H9 (cell line): ENCODE measurements at regions not wholly inside any gene's neighbourhood (a gene's known extent, or its start where the extent isn't known, plus 50 kb on each side); places are given as distances from the start of the nearest gene placed in this dataset.

Experiments used
- DNase-seq: peaks from one replicate; pipeline ENCODE4 v3.0.0-alpha.2; 2017
- H2AFZ ChIP-seq: one replicate; pipeline ENCODE4 v1.6.1; 2013; ENCODE audit warnings: mild to moderate bottlenecking, low read length, control low read depth, moderate library complexity
- H2AK5ac ChIP-seq: 2 replicates; pipeline ENCODE4 v1.6.1; 2013; ENCODE audit warnings: low read length, control low read depth, mixed read lengths; ENCODE audit not compliant: insufficient read length
- H2BK120ac ChIP-seq: one replicate; pipeline ENCODE4 v1.6.1; 2013; ENCODE audit warnings: low read depth, mild to moderate bottlenecking, low read length, control low read depth, inconsistent platforms; ENCODE audit not compliant: poor library complexity, severe bottlenecking
- H2BK12ac ChIP-seq: 2 replicates; pipeline ENCODE4 v1.6.1; 2013; ENCODE audit warnings: low read length, control low read depth, mixed read lengths, low read depth; ENCODE audit not compliant: insufficient read length
- H2BK15ac ChIP-seq: 2 replicates; pipeline ENCODE4 v1.6.1; 2013; ENCODE audit warnings: low read depth, low read length, control low read depth
- H2BK20ac ChIP-seq: one replicate; pipeline ENCODE4 v1.6.1; 2013; ENCODE audit warnings: low read depth, mild to moderate bottlenecking, low read length, control low read depth, inconsistent platforms; ENCODE audit not compliant: poor library complexity, severe bottlenecking
- H2BK5ac ChIP-seq: 2 replicates; pipeline ENCODE4 v1.6.1; 2013; ENCODE audit warnings: low read length, control low read depth, mixed read lengths; ENCODE audit not compliant: insufficient read length
- H3K14ac ChIP-seq: 2 replicates; pipeline ENCODE4 v1.6.1; 2013; ENCODE audit warnings: low read length, control low read depth; ENCODE audit not compliant: insufficient read depth
- H3K18ac ChIP-seq: 2 replicates; pipeline ENCODE4 v1.6.1; 2013; ENCODE audit warnings: low read depth, mild to moderate bottlenecking, mixed read lengths, low read length, control low read depth; ENCODE audit not compliant: insufficient read length
- H3K23ac ChIP-seq: 2 replicates; pipeline ENCODE4 v1.6.1; 2013; ENCODE audit warnings: low read length, control low read depth, mixed read lengths, low read depth; ENCODE audit not compliant: insufficient read length
- H3K23me2 ChIP-seq: 2 replicates; pipeline ENCODE4 v1.6.1; 2013; ENCODE audit warnings: low read depth, mild to moderate bottlenecking, mixed read lengths, low read length, control low read depth; ENCODE audit not compliant: insufficient read length, poor library complexity, severe bottlenecking
- H3K27ac ChIP-seq: 2 replicates; pipeline ENCODE4 v1.5.1; 2013; ENCODE audit warnings: low read length, control low read depth, mixed read lengths, low read depth; ENCODE audit not compliant: insufficient read length
- H3K27me3 ChIP-seq: 2 replicates; pipeline ENCODE4 v1.6.1; 2013; ENCODE audit warnings: low read length, control low read depth, inconsistent platforms; ENCODE audit not compliant: insufficient read depth
- H3K4ac ChIP-seq: 2 replicates; pipeline ENCODE4 v1.6.1; 2013; ENCODE audit warnings: low read depth, mild to moderate bottlenecking, control low read depth, inconsistent platforms, low read length, moderate library complexity
- H3K4me1 ChIP-seq: 2 replicates; pipeline ENCODE4 v1.6.1; 2013; ENCODE audit warnings: low read length, control low read depth, inconsistent platforms; ENCODE audit not compliant: insufficient read depth
- H3K4me2 ChIP-seq: 2 replicates; pipeline ENCODE4 v1.6.1; 2013; ENCODE audit warnings: low read length, control low read depth, mixed read lengths; ENCODE audit not compliant: insufficient read length, insufficient read depth
- H3K56ac ChIP-seq: 2 replicates; pipeline ENCODE4 v1.6.1; 2013; ENCODE audit warnings: low read depth, mild to moderate bottlenecking, mixed read lengths, low read length, control low read depth; ENCODE audit not compliant: insufficient read length
- H3K79me1 ChIP-seq: 2 replicates; pipeline ENCODE4 v1.6.1; 2013; ENCODE audit warnings: low read depth, mild to moderate bottlenecking, moderate library complexity, low read length, control low read depth, inconsistent platforms; ENCODE audit not compliant: insufficient read depth, poor library complexity, severe bottlenecking
- H3K79me2 ChIP-seq: 2 replicates; pipeline ENCODE4 v1.6.1; 2013; ENCODE audit warnings: low read length, control low read depth, inconsistent platforms; ENCODE audit not compliant: insufficient read depth
- H3K9ac ChIP-seq: 2 replicates; pipeline ENCODE4 v1.6.1; 2013; ENCODE audit warnings: low read length, control low read depth, mixed read lengths; ENCODE audit not compliant: insufficient read length; ENCODE audit errors: extremely low read depth
- H3K9me3 ChIP-seq: one replicate; pipeline ENCODE4 v1.6.1; 2013; ENCODE audit warnings: low read depth, low read length, inconsistent platforms; ENCODE audit not compliant: control insufficient read depth
- H3T11ph ChIP-seq: one replicate; pipeline ENCODE4 v1.6.1; 2013; ENCODE audit warnings: mild to moderate bottlenecking, low read length, control low read depth, inconsistent platforms
- H4K20me1 ChIP-seq: one replicate; pipeline ENCODE4 v1.6.1; 2013; ENCODE audit not compliant: control insufficient read depth, insufficient read length, insufficient read depth
- H4K5ac ChIP-seq: 2 replicates; pipeline ENCODE4 v1.6.1; 2013; ENCODE audit warnings: low read depth, mild to moderate bottlenecking, mixed read lengths, low read length, control low read depth; ENCODE audit not compliant: insufficient read length
- H4K8ac ChIP-seq: replicated peaks from 2 replicates; pipeline ENCODE4 v1.6.1; 2013; ENCODE audit warnings: low read length, control low read depth, mixed read lengths, low read depth; ENCODE audit not compliant: insufficient read length
- H4K91ac ChIP-seq: 2 replicates; pipeline ENCODE4 v1.6.1; 2013; ENCODE audit warnings: low read depth, mild to moderate bottlenecking, moderate library complexity, mixed read lengths, low read length, control low read depth; ENCODE audit not compliant: insufficient read length
- H3K27ac Mint-ChIP-seq, 3 experiments: 2 replicates in 2 of 3; 3 replicates in 1 of 3; pipeline ENCODE4 v1.8.0; 2020 to 2021; ENCODE audit warnings: mixed read lengths in 3 of 3, mild to moderate bottlenecking in 1 of 3, moderate library complexity in 1 of 3
- H3K27me3 Mint-ChIP-seq: 2 replicates; pipeline ENCODE4 v1.8.0; 2021; ENCODE audit warnings: low read depth, mild to moderate bottlenecking, moderate library complexity, mixed read lengths
- H3K36me3 Mint-ChIP-seq, 3 experiments: 2 replicates in 2 of 3; 3 replicates in 1 of 3; pipeline ENCODE4 v1.8.0; 2020 to 2021; ENCODE audit warnings: low read depth in 3 of 3, mixed read lengths in 3 of 3; ENCODE audit not compliant: insufficient read depth in 1 of 3
- H3K4me1 Mint-ChIP-seq, 2 experiments: 2 replicates each; pipeline ENCODE4 v1.8.0; 2020; ENCODE audit warnings: mixed read lengths in 2 of 2
- H3K4me3 Mint-ChIP-seq, 2 experiments: 2 replicates in 1 of 2; 3 replicates in 1 of 2; pipeline ENCODE4 v1.8.0; 2020 to 2021; ENCODE audit warnings: mild to moderate bottlenecking in 2 of 2, mixed read lengths in 2 of 2, moderate library complexity in 1 of 2
- H3K9me3 Mint-ChIP-seq, 2 experiments: 2 replicates in 1 of 2; 3 replicates in 1 of 2; pipeline ENCODE4 v1.8.0; 2020; ENCODE audit warnings: mild to moderate bottlenecking in 2 of 2, mixed read lengths in 2 of 2, moderate library complexity in 1 of 2
- CTCF ChIP-seq: fragments of 200-600 bp; sonication (generic); conservative IDR thresholded peaks from 3 replicates; pipeline ENCODE4 v1.8.0; 2021; ENCODE audit warnings: antibody characterized with exemption, mild to moderate bottlenecking
- WGBS: extraction: QIAGEN DNeasy Blood & Tissue Kit; methylation state at CpG from one replicate; pipeline ENCODE4 v1.1.7; 2013; ENCODE audit warnings: missing lambda C conversion rate, low lambda C conversion rate, mixed read lengths; ENCODE audit not compliant: insufficient read length; ENCODE audit errors: extremely low coverage; 5-methylcytosine and 5-hydroxymethylcytosine counted together

- Mint-ChIP-seq H3K36me3 (no peaks in the 10 kb centered on the region), H3K4me3 (no peak overlapping the region), H3K4me1 (peaks cover 0 to 6% of the 10 kb centered on the region in 2 experiments; a peak in 1 of 4 replicates), H3K27ac (no peak overlapping the region), H3K27me3 (no peaks in the 10 kb centered on the region), H3K9me3 (no peaks in the 10 kb centered on the region)
- H3K4me2 ChIP-seq, result no peak overlapping the region
- H2BK15ac ChIP-seq, result no peak overlapping the region
- no peak overlapping the region for H2BK20ac ChIP-seq
- H3K23me2 ChIP-seq, result no peaks in the 10 kb centered on the region
- no peak overlapping the region for H2AK5ac ChIP-seq
- no peak overlapping the region for H4K5ac ChIP-seq
- H2BK12ac ChIP-seq, result no peak overlapping the region
- no peak overlapping the region for H2BK120ac ChIP-seq
- DNase-seq, result no peak
- H3K56ac ChIP-seq, result no peak overlapping the region
- no peak overlapping the region for H4K8ac ChIP-seq
- no peak overlapping the region for H3K23ac ChIP-seq
- no peak overlapping the region for H3K9ac ChIP-seq
- no peaks in the 10 kb centered on the region for H4K20me1 ChIP-seq
- no peak overlapping the region for H2BK5ac ChIP-seq
- no peak overlapping the region for H3K27ac ChIP-seq
- H3K14ac ChIP-seq, result no peak overlapping the region
- no peak for TF ChIP-seq CTCF
- no peaks in the 10 kb centered on the region for H3K79me2 ChIP-seq
- no peak overlapping the region for H3T11ph ChIP-seq
- H3K4ac ChIP-seq, result no peak overlapping the region
- no peak overlapping the region for H4K91ac ChIP-seq
- H3K27me3 ChIP-seq, result no peaks in the 10 kb centered on the region
- H2AFZ ChIP-seq, result no peak overlapping the region
- no peaks in the 10 kb centered on the region for H3K4me1 ChIP-seq
- H3K9me3 ChIP-seq, result no peaks in the 10 kb centered on the region
- H3K18ac ChIP-seq, result no peak overlapping the region
- WGBS, result no CpG with 5 or more reads among the region's 1 CpG
- no peaks in the 10 kb centered on the region for H3K79me1 ChIP-seq
Observed at GRCh38 chr4:129488427-129488826, 392.5 kb downstream of the C4orf33 start.
